ENCODE measurements at regions not wholly inside any gene's neighbourhood (a gene's known extent, or its start where the extent isn't known, plus 50 kb on each side); places are given as distances from the start of the nearest gene placed in this dataset.

DNA sequence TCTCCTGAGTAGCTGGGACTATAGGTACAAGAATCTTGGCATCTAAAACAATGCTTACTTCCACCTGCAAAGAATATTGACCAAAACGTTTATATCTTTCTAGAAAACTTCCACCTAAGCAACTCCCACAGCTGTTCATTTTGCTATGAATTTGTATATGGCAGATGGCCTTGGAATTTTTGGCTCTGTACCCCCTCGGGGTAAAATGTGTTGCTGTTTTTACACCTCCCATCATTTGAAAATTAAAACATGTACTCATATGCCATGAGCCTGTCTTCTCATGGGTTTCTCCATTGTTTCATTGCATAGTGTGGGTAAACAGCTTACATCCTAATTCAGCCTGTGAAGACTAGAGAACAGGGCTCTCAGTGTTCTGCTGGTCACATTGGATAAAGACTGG, 853.6 kb upstream of the SOX11 start (continued):
- no peak for TF ChIP-seq NR2F1 (conservative IDR thresholded peaks at IDR 0.05)

- Histone ChIP-seq H3K4me2 (ENCODE audit: control insufficient read depth, insufficient read depth) (no peak overlapping the region), H4K20me1 (ENCODE audit: control insufficient read depth, insufficient read depth) (no peaks in the 10 kb centered on the region), H3K27ac (ENCODE audit: control insufficient read depth, insufficient read depth) (no peak overlapping the region), H3K9me3 (replicated peaks; ENCODE audit: control insufficient read depth, insufficient read depth, low read length) (no peaks in the 10 kb centered on the region), H3K4me1 (ENCODE audit: control insufficient read depth, insufficient read depth, low read length) (no peaks in the 10 kb centered on the region), H3K4me3 (no peak overlapping the region), H3K79me2 (ENCODE audit: control insufficient read depth, insufficient read depth, low read length) (no peaks in the 10 kb centered on the region), H3K36me3 (ENCODE audit: control insufficient read depth in 2 of 2, insufficient read depth in 2 of 2, low read length in 1 of 2) (no peaks in the 10 kb centered on the region), H3K9ac (ENCODE audit: control insufficient read depth, insufficient read depth, low read length) (no peak overlapping the region), H3K27me3 (replicated peaks in 1 of 2; ENCODE audit: control insufficient read depth in 2 of 2, insufficient read depth in 2 of 2, low read length in 1 of 2) (no peaks in the 10 kb centered on the region), H2AFZ (ENCODE audit: control insufficient read depth, low read depth, low read length) (no peak overlapping the region)
- SMC1A ChIA-PET (ENCODE audit: uncharacterized antibody, unreplicated experiment), result no interaction called here
- POLR2A ChIA-PET, result no interaction called here
- CTCF ChIA-PET, result no interaction called here
- TF ChIP-seq TCF12 (IDR thresholded peaks at IDR 0.05; ENCODE audit: low read depth, low read length) (no peak), LARP7 (IDR thresholded peaks at IDR 0.05) (no peak), FOXM1 (IDR thresholded peaks at IDR 0.05; ENCODE audit: low read depth, low read length) (no peak), CBFB (IDR thresholded peaks at IDR 0.05; ENCODE audit: low read depth) (no peak), BACH1 (IDR thresholded peaks at IDR 0.05; ENCODE audit: borderline replicate concordance) (no peak), ZNF687 (IDR thresholded peaks at IDR 0.05) (no peak), HDGF (IDR thresholded peaks at IDR 0.05) (no peak), ZNF622 (IDR thresholded peaks at IDR 0.05) (no peak), TARDBP (IDR thresholded peaks at IDR 0.05; ENCODE audit: borderline replicate concordance) (no peak), SUZ12 (IDR thresholded peaks at IDR 0.05; ENCODE audit: unreplicated experiment) (no peak), NFXL1 (IDR thresholded peaks at IDR 0.05; ENCODE audit: borderline replicate concordance) (no peak), CEBPB (IDR thresholded peaks at IDR 0.05; ENCODE audit: borderline replicate concordance in 1 of 2, low read depth in 2 of 2, low read length in 2 of 2) (no peak), NR2C1 (IDR thresholded peaks at IDR 0.05) (no peak), EGR1 (IDR thresholded peaks at IDR 0.05; ENCODE audit: borderline replicate concordance in 1 of 2, low read depth in 2 of 2, low read length in 2 of 2) (no peak), SMC3 (IDR thresholded peaks at IDR 0.05; ENCODE audit: borderline replicate concordance, low read length) (no peak), ZNF384 (IDR thresholded peaks at IDR 0.05; ENCODE audit: borderline replicate concordance, low read depth, low read length) (no peak), POLR2AphosphoS5 (IDR thresholded peaks at IDR 0.05; ENCODE audit: low read length) (no peak)
- TF ChIP-seq, protein P1, sequence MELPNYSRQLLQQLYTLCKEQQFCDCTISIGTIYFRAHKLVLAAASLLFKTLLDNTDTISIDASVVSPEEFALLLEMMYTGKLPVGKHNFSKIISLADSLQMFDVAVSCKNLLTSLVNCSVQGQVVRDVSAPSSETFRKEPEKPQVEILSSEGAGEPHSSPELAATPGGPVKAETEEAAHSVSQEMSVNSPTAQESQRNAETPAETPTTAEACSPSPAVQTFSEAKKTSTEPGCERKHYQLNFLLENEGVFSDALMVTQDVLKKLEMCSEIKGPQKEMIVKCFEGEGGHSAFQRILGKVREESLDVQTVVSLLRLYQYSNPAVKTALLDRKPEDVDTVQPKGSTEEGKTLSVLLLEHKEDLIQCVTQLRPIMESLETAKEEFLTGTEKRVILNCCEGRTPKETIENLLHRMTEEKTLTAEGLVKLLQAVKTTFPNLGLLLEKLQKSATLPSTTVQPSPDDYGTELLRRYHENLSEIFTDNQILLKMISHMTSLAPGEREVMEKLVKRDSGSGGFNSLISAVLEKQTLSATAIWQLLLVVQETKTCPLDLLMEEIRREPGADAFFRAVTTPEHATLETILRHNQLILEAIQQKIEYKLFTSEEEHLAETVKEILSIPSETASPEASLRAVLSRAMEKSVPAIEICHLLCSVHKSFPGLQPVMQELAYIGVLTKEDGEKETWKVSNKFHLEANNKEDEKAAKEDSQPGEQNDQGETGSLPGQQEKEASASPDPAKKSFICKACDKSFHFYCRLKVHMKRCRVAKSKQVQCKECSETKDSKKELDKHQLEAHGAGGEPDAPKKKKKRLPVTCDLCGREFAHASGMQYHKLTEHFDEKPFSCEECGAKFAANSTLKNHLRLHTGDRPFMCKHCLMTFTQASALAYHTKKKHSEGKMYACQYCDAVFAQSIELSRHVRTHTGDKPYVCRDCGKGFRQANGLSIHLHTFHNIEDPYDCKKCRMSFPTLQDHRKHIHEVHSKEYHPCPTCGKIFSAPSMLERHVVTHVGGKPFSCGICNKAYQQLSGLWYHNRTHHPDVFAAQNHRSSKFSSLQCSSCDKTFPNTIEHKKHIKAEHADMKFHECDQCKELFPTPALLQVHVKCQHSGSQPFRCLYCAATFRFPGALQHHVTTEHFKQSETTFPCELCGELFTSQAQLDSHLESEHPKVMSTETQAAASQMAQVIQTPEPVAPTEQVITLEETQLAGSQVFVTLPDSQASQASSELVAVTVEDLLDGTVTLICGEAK (IDR thresholded peaks at IDR 0.05; ENCODE audit: borderline replicate concordance), result no peak
- in situ Hi-C loops (cut with MboI), result no loop called here
- no TSS peak for BruUV-seq (replicated peaks)
- FAIRE-seq (no peak), ATAC-seq (no peak), DNase-seq (ENCODE audit: low read depth, low spot score) (no peak)
- 18% methylated on average over 2 of the region's 2 CpGs for WGBS (ENCODE audit: insufficient coverage, insufficient replicate concordance, low lambda C conversion rate, missing lambda C conversion rate)
- RAD21 ChIA-PET (ENCODE audit: unreplicated experiment), result no interaction called here
- intact Hi-C loops (cut with micrococcal nuclease; ENCODE audit: unreplicated experiment), result no loop called here
Observed at GRCh38 chr2:4840791-4841190, 851.4 kb upstream of the SOX11 start.

Measured in GM12878 (cell line).